ENCODE measurements at regions not wholly inside any gene's neighbourhood (a gene's known extent, or its start where the extent isn't known, plus 50 kb on each side); places are given as distances from the start of the nearest gene placed in this dataset.

DNA sequence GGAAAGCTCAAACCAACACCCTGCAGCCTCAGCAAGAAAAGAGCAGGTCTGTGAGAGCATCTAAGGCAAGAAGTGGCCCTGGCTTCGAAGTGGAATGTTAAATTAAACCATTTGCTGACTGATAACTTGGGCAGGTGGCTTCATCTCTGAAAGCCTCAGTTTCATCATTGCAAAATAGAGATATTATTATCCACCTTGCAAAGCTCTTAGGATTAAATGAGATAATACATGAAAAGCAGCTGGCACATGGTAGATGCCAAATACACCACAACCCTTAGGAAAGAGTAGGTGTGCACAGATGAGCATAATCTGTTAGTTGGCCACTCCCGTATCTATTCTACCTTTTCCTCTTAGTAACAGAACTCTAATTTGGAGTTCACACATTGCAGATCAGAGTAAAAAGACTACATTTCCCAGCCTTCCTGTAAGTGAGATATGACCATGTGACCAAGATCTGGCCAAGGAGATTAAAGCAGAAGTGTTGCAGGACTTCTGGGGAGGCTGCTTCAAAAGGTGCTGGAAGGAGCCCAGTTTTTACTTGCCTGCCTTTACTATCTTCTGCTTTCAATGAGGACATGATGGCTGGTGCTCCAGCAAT is 288.7 kb downstream of the SOX9 start:
- TF ChIP-seq, protein P1, sequence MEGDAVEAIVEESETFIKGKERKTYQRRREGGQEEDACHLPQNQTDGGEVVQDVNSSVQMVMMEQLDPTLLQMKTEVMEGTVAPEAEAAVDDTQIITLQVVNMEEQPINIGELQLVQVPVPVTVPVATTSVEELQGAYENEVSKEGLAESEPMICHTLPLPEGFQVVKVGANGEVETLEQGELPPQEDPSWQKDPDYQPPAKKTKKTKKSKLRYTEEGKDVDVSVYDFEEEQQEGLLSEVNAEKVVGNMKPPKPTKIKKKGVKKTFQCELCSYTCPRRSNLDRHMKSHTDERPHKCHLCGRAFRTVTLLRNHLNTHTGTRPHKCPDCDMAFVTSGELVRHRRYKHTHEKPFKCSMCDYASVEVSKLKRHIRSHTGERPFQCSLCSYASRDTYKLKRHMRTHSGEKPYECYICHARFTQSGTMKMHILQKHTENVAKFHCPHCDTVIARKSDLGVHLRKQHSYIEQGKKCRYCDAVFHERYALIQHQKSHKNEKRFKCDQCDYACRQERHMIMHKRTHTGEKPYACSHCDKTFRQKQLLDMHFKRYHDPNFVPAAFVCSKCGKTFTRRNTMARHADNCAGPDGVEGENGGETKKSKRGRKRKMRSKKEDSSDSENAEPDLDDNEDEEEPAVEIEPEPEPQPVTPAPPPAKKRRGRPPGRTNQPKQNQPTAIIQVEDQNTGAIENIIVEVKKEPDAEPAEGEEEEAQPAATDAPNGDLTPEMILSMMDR (IDR thresholded peaks at IDR 0.05; ENCODE audit: insufficient read depth, low read length, poor library complexity, severe bottlenecking): no peak
- TF ChIP-seq EZH2phosphoT487 (conservative IDR thresholded peaks at IDR 0.05; ENCODE audit: low read length): no peak
